GM10847 (cell line): ENCODE measurements at regions not wholly inside any gene's neighbourhood (a gene's known extent, or its start where the extent isn't known, plus 50 kb on each side); places are given as distances from the start of the nearest gene placed in this dataset.

ENCODE experiments used
- POLR2A ChIP-seq: IDR thresholded peaks from 2 replicates; pipeline ENCODE4 v1.6.1; 2011; ENCODE audit not compliant: insufficient read length; ENCODE audit errors: extremely low read depth

GRCh38 chr2:59856391-59856790 lies 697.1 kb downstream of the BCL11A start:
- TF ChIP-seq POLR2A = no peak

- TF ChIP-seq POLR2A = no peak
Observed at GRCh38 chr2:59853032-59853431, 700.4 kb downstream of the BCL11A start.

- no peak for TF ChIP-seq POLR2A
Observed at GRCh38 chr2:59851836-59852475, 701.5 kb downstream of the BCL11A start.

GRCh38 chr2:59850554-59850953 lies 702.9 kb downstream of the BCL11A start:
- TF ChIP-seq POLR2A = no peak

GRCh38 chr2:59833941-59834340 lies 719.5 kb downstream of the BCL11A start:
- TF ChIP-seq POLR2A = no peak

GRCh38 chr2:59830601-59831000 lies 722.9 kb downstream of the BCL11A start:
- TF ChIP-seq POLR2A = no peak

- TF ChIP-seq POLR2A = no peak
Observed at GRCh38 chr2:59827677-59828076, 725.8 kb downstream of the BCL11A start.

GRCh38 chr2:59826177-59826576 lies 727.3 kb downstream of the BCL11A start:
- no peak for TF ChIP-seq POLR2A

GRCh38 chr2:59824314-59824713 lies 729.1 kb downstream of the BCL11A start:
- TF ChIP-seq POLR2A = no peak

GRCh38 chr2:59816075-59816474 lies 737.4 kb downstream of the BCL11A start:
- TF ChIP-seq POLR2A = no peak

GRCh38 chr2:59806486-59806885 lies 747.0 kb downstream of the BCL11A start:
- TF ChIP-seq POLR2A = no peak

- TF ChIP-seq POLR2A = no peak
Observed at GRCh38 chr2:59804732-59805131, 748.7 kb downstream of the BCL11A start.

GRCh38 chr2:59803586-59803985 lies 749.9 kb downstream of the BCL11A start:
- TF ChIP-seq POLR2A = no peak

- TF ChIP-seq POLR2A = no peak
Observed at GRCh38 chr2:59798687-59799232, 754.7 kb downstream of the BCL11A start.

- TF ChIP-seq POLR2A = no peak
Observed at GRCh38 chr2:59791004-59791618, 762.3 kb downstream of the BCL11A start.

- TF ChIP-seq POLR2A = no peak
Observed at GRCh38 chr2:59790186-59791003, 763.1 kb downstream of the BCL11A start.
